Activated CD4-positive, alpha-beta T cell treated with anti-CD3 and anti-CD28 coated beads, Interleukin-2, amount 10 ng/mL, durations not matched to agents 24 days and 14 days (primary cell): ENCODE measurements at regions not wholly inside any gene's neighbourhood (a gene's known extent, or its start where the extent isn't known, plus 50 kb on each side); places are given as distances from the start of the nearest gene placed in this dataset.
"Not testable (repeated sequence)": the region's sequence is repeated elsewhere in the genome, so short reads cannot be mapped to it uniquely, and the experiment has no call there.

ENCODE experiments used
- DNase-seq: peaks from one replicate; pipeline ENCODE4 v3.0.0; 2022
- H3K27ac Mint-ChIP-seq: one replicate; pipeline ENCODE4 v1.8.0; 2022; ENCODE audit warnings: mild to moderate bottlenecking, mixed read lengths
- H3K27me3 Mint-ChIP-seq: one replicate; pipeline ENCODE4 v1.8.0; 2022; ENCODE audit warnings: mixed read lengths
- H3K36me3 Mint-ChIP-seq: one replicate; pipeline ENCODE4 v1.8.0; 2022; ENCODE audit warnings: low read depth, mild to moderate bottlenecking, mixed read lengths
- H3K4me1 Mint-ChIP-seq: one replicate; pipeline ENCODE4 v1.8.0; 2021; ENCODE audit warnings: mixed read lengths
- H3K4me3 Mint-ChIP-seq: one replicate; pipeline ENCODE4 v1.8.0; 2022; ENCODE audit warnings: mild to moderate bottlenecking, moderate library complexity, mixed read lengths
- H3K9me3 Mint-ChIP-seq: one replicate; pipeline ENCODE4 v1.8.0; 2021; ENCODE audit warnings: mixed read lengths
- intact Hi-C: fragments of 100-400 bp; cut with micrococcal nuclease; formaldehyde crosslinking; loops from one replicate; pipeline ENCODE4 v1.15.1; 2023

GRCh38 chr6:114824409-114824808 lies 481.6 kb upstream of the HS3ST5 start:
- Mint-ChIP-seq H3K27ac (no peak overlapping the region), H3K4me1 (no peaks in the 10 kb centered on the region), H3K9me3 (no peaks in the 10 kb centered on the region), H3K27me3 (no peaks in the 10 kb centered on the region), H3K4me3 (no peak overlapping the region), H3K36me3 (no peaks in the 10 kb centered on the region)
- DNase-seq = no peak
- intact Hi-C loops = no loop called here

GRCh38 chr6:114816678-114817077 lies 473.9 kb upstream of the HS3ST5 start:
- no peak overlapping the region for H3K27ac Mint-ChIP-seq
- no peaks in the 10 kb centered on the region for H3K36me3 Mint-ChIP-seq
- intact Hi-C loops = no loop called here
- H3K9me3 Mint-ChIP-seq = no peaks in the 10 kb centered on the region
- no peaks in the 10 kb centered on the region for H3K4me1 Mint-ChIP-seq
- no peaks in the 10 kb centered on the region for H3K27me3 Mint-ChIP-seq
- no peak overlapping the region for H3K4me3 Mint-ChIP-seq
- no peak for DNase-seq

GRCh38 chr6:114810468-114810867 lies 467.6 kb upstream of the HS3ST5 start:
- intact Hi-C loops = no loop called here
- Mint-ChIP-seq H3K36me3 (no peaks in the 10 kb centered on the region), H3K4me3 (no peak overlapping the region), H3K9me3 (no peaks in the 10 kb centered on the region), H3K27me3 (no peaks in the 10 kb centered on the region), H3K4me1 (no peaks in the 10 kb centered on the region), H3K27ac (no peak overlapping the region)
- no peak for DNase-seq

- DNase-seq, H3K4me3 Mint-ChIP-seq, H3K36me3 Mint-ChIP-seq, intact Hi-C loops, H3K9me3 Mint-ChIP-seq, H3K4me1 Mint-ChIP-seq, H3K27ac Mint-ChIP-seq, H3K27me3 Mint-ChIP-seq: not testable (repeated sequence)
These were observed 462.6 kb upstream of the HS3ST5 start for GRCh38 chr6:114805426-114805825.

- no peak overlapping the region for H3K27ac Mint-ChIP-seq
- DNase-seq = no peak
- no peaks in the 10 kb centered on the region for H3K36me3 Mint-ChIP-seq
- H3K4me3 Mint-ChIP-seq = no peak overlapping the region
- H3K9me3 Mint-ChIP-seq = no peaks in the 10 kb centered on the region
- H3K27me3 Mint-ChIP-seq = no peaks in the 10 kb centered on the region
- intact Hi-C loops = no loop called here
- no peaks in the 10 kb centered on the region for H3K4me1 Mint-ChIP-seq
These were observed 453.8 kb upstream of the HS3ST5 start for GRCh38 chr6:114796576-114796975.

GRCh38 chr6:114793428-114793827 lies 450.6 kb upstream of the HS3ST5 start:
- Mint-ChIP-seq H3K36me3 (no peaks in the 10 kb centered on the region), H3K9me3 (no peaks in the 10 kb centered on the region), H3K4me1 (no peaks in the 10 kb centered on the region), H3K27ac (no peak overlapping the region), H3K27me3 (no peaks in the 10 kb centered on the region), H3K4me3 (no peak overlapping the region)
- intact Hi-C loops = no loop called here
- DNase-seq = no peak

GRCh38 chr6:114785235-114786127 lies 442.7 kb upstream of the HS3ST5 start:
- Mint-ChIP-seq H3K27ac (no peak overlapping the region), H3K4me1 (no peaks in the 10 kb centered on the region), H3K27me3 (no peaks in the 10 kb centered on the region), H3K36me3 (no peaks in the 10 kb centered on the region), H3K4me3 (no peak overlapping the region), H3K9me3 (peaks cover 4% of the 10 kb centered on the region)
- intact Hi-C loops = no loop called here
- DNase-seq = no peak

GRCh38 chr6:114783783-114784182 lies 441.0 kb upstream of the HS3ST5 start:
- Mint-ChIP-seq H3K4me3 (no peak overlapping the region), H3K36me3 (no peaks in the 10 kb centered on the region), H3K9me3 (peaks cover 4% of the 10 kb centered on the region), H3K27ac (no peak overlapping the region), H3K4me1 (no peaks in the 10 kb centered on the region), H3K27me3 (no peaks in the 10 kb centered on the region)
- intact Hi-C loops = no loop called here
- DNase-seq = no peak

GRCh38 chr6:114783083-114783482 lies 440.3 kb upstream of the HS3ST5 start:
- intact Hi-C loops = no loop called here
- no peak for DNase-seq
- Mint-ChIP-seq H3K4me1 (no peaks in the 10 kb centered on the region), H3K36me3 (no peaks in the 10 kb centered on the region), H3K9me3 (peaks cover 4% of the 10 kb centered on the region), H3K4me3 (no peak overlapping the region), H3K27me3 (no peaks in the 10 kb centered on the region), H3K27ac (no peak overlapping the region)

- H3K27me3 Mint-ChIP-seq = no peaks in the 10 kb centered on the region
- DNase-seq = no peak
- H3K27ac Mint-ChIP-seq = no peak overlapping the region
- intact Hi-C loops = no loop called here
- no peak overlapping the region for H3K4me3 Mint-ChIP-seq
- H3K4me1 Mint-ChIP-seq = no peaks in the 10 kb centered on the region
- H3K9me3 Mint-ChIP-seq = peaks cover 7% of the 10 kb centered on the region
- H3K36me3 Mint-ChIP-seq = no peaks in the 10 kb centered on the region
These were observed 422.0 kb upstream of the HS3ST5 start for GRCh38 chr6:114764866-114765265.

- no peak overlapping the region for H3K4me3 Mint-ChIP-seq
- H3K4me1 Mint-ChIP-seq = no peaks in the 10 kb centered on the region
- DNase-seq = no peak
- intact Hi-C loops = no loop called here
- no peaks in the 10 kb centered on the region for H3K27me3 Mint-ChIP-seq
- no peaks in the 10 kb centered on the region for H3K9me3 Mint-ChIP-seq
- no peaks in the 10 kb centered on the region for H3K36me3 Mint-ChIP-seq
- no peak overlapping the region for H3K27ac Mint-ChIP-seq
These were observed 419.3 kb upstream of the HS3ST5 start for GRCh38 chr6:114762145-114762544.

GRCh38 chr6:114747995-114748625 lies 405.3 kb upstream of the HS3ST5 start:
- Mint-ChIP-seq H3K36me3 (no peaks in the 10 kb centered on the region), H3K9me3 (no peaks in the 10 kb centered on the region), H3K4me3 (no peak overlapping the region), H3K4me1 (no peaks in the 10 kb centered on the region), H3K27me3 (no peaks in the 10 kb centered on the region), H3K27ac (no peak overlapping the region)
- intact Hi-C loops = loop anchor here (1.0 kb wide), 1 partner anchor 1148 kb away; no protein-coding TSS in a partner anchor
- peak; percentile 69 for DNase-seq

- Mint-ChIP-seq H3K9me3 (peaks cover 6% of the 10 kb centered on the region), H3K4me1 (no peaks in the 10 kb centered on the region), H3K4me3 (no peak overlapping the region), H3K27ac (no peak overlapping the region), H3K27me3 (no peaks in the 10 kb centered on the region), H3K36me3 (no peaks in the 10 kb centered on the region)
- intact Hi-C loops = no loop called here
- DNase-seq = no peak
These were observed 397.7 kb upstream of the HS3ST5 start for GRCh38 chr6:114740547-114740946.

- peaks cover 6% of the 10 kb centered on the region for H3K9me3 Mint-ChIP-seq
- intact Hi-C loops = no loop called here
- H3K36me3 Mint-ChIP-seq = no peaks in the 10 kb centered on the region
- no peak overlapping the region for H3K4me3 Mint-ChIP-seq
- DNase-seq = no peak
- H3K4me1 Mint-ChIP-seq = no peaks in the 10 kb centered on the region
- H3K27me3 Mint-ChIP-seq = no peaks in the 10 kb centered on the region
- no peak overlapping the region for H3K27ac Mint-ChIP-seq
These were observed 396.8 kb upstream of the HS3ST5 start for GRCh38 chr6:114739656-114740055.
